ENCODE measurements at regions not wholly inside any gene's neighbourhood (a gene's known extent, or its start where the extent isn't known, plus 50 kb on each side); places are given as distances from the start of the nearest gene placed in this dataset.

DNA sequence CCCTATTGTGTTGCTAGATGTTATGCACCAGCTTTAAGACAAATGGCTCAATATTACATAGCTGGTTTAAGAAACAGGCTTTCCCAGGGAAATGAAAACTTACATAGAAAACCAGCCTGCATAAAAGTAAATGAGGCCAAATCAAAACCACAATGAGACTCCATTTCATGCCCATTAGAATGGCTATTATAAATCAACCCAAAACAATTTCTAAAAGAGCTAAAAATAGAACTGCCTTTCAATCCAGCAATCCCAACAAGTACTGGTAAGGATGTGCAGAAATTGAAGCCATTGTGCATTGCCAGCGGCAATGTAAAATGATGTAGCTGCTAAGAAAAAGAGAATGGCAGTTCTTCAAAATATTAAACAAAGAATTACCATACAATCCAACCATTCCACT is 1170.0 kb upstream of the CDH9 start:
- Mint-ChIP-seq H3K27ac (ENCODE audit: unreplicated experiment) (no peak overlapping the region), H3K27me3 (ENCODE audit: unreplicated experiment) (no peaks in the 10 kb centered on the region), H3K36me3 (ENCODE audit: insufficient read depth, unreplicated experiment) (no peaks in the 10 kb centered on the region), H3K4me1 (ENCODE audit: low read depth, unreplicated experiment) (no peaks in the 10 kb centered on the region), H3K9me3 (ENCODE audit: low read depth, unreplicated experiment) (no peaks in the 10 kb centered on the region), H3K4me3 (ENCODE audit: low read depth, unreplicated experiment) (no peak overlapping the region)
- DNase-seq: no peak
- BruUV-seq (replicated peaks): no TSS peak
- CTCF ChIA-PET: no interaction called here
- intact Hi-C loops (cut with micrococcal nuclease; ENCODE audit: unreplicated experiment): no loop called here
- TF ChIP-seq, protein P1, sequence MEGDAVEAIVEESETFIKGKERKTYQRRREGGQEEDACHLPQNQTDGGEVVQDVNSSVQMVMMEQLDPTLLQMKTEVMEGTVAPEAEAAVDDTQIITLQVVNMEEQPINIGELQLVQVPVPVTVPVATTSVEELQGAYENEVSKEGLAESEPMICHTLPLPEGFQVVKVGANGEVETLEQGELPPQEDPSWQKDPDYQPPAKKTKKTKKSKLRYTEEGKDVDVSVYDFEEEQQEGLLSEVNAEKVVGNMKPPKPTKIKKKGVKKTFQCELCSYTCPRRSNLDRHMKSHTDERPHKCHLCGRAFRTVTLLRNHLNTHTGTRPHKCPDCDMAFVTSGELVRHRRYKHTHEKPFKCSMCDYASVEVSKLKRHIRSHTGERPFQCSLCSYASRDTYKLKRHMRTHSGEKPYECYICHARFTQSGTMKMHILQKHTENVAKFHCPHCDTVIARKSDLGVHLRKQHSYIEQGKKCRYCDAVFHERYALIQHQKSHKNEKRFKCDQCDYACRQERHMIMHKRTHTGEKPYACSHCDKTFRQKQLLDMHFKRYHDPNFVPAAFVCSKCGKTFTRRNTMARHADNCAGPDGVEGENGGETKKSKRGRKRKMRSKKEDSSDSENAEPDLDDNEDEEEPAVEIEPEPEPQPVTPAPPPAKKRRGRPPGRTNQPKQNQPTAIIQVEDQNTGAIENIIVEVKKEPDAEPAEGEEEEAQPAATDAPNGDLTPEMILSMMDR (IDR thresholded peaks at IDR 0.05; ENCODE audit: unreplicated experiment): no peak

DNA sequence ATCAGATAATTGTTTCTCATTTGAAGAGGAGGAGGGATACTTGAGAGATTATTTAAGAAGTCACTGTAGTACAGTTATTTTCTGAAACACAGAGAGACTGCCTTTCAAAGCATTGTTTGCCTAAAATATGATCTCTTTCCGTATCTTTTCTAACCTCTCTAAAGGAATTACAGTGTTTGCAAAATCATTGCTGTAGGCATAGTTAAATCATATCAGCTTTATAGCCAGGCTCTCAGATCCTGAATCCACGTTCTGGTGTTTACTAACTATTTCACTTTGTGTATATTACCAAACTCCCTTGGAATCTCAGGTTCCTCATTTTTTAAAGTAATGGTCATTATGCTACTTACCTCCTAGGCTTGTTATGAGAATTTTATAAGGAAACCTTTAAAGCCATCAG is 1151.6 kb upstream of the CDH9 start:
- H3K4me1 Mint-ChIP-seq (ENCODE audit: low read depth, unreplicated experiment): no peaks in the 10 kb centered on the region

DNA sequence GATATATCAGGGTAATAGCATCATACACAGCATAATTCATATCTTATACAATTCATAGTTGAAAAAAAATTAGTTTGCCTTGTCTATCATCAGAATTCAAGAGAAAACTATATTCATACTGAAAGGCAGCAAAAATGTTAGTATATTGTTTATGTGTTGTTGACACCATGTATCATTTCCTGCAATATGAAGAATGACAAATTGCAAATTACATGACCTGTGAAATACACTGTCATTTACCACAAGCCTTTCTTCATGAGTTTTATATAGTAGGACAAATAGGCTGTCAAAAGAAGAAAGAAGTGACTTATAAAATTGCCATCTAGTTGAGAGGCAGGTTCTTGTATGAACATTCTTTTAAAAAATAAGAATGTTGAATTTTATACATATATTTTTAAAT is 1136.3 kb upstream of the CDH9 start:
- no peaks in the 10 kb centered on the region for H3K36me3 Mint-ChIP-seq (ENCODE audit: insufficient read depth, unreplicated experiment)
- no peaks in the 10 kb centered on the region for H3K27me3 Mint-ChIP-seq (ENCODE audit: unreplicated experiment)
- H3K9me3 Mint-ChIP-seq (ENCODE audit: low read depth, unreplicated experiment): peaks cover 4% of the 10 kb centered on the region
- TF ChIP-seq, protein P1 (IDR thresholded peaks at IDR 0.05; ENCODE audit: unreplicated experiment): no peak
- intact Hi-C loops (cut with micrococcal nuclease; ENCODE audit: unreplicated experiment): no loop called here
- no peak overlapping the region for H3K4me3 Mint-ChIP-seq (ENCODE audit: low read depth, unreplicated experiment)
- no TSS peak for BruUV-seq (replicated peaks)
- no peaks in the 10 kb centered on the region for H3K4me1 Mint-ChIP-seq (ENCODE audit: low read depth, unreplicated experiment)
- DNase-seq: no peak
- CTCF ChIA-PET: no interaction called here
- no peak overlapping the region for H3K27ac Mint-ChIP-seq (ENCODE audit: unreplicated experiment)

More for the DNA sequence above, 1151.6 kb upstream of the CDH9 start:
- no peak for DNase-seq
- no peaks in the 10 kb centered on the region for H3K9me3 Mint-ChIP-seq (ENCODE audit: low read depth, unreplicated experiment)
- CTCF ChIA-PET: no interaction called here
- intact Hi-C loops (cut with micrococcal nuclease; ENCODE audit: unreplicated experiment): no loop called here
- BruUV-seq (replicated peaks): no TSS peak
- TF ChIP-seq, protein P1 (IDR thresholded peaks at IDR 0.05; ENCODE audit: unreplicated experiment): no peak
- H3K4me3 Mint-ChIP-seq (ENCODE audit: low read depth, unreplicated experiment): no peak overlapping the region
- no peaks in the 10 kb centered on the region for H3K27me3 Mint-ChIP-seq (ENCODE audit: unreplicated experiment)
- H3K27ac Mint-ChIP-seq (ENCODE audit: unreplicated experiment): no peak overlapping the region
- no peaks in the 10 kb centered on the region for H3K36me3 Mint-ChIP-seq (ENCODE audit: insufficient read depth, unreplicated experiment)

DNA sequence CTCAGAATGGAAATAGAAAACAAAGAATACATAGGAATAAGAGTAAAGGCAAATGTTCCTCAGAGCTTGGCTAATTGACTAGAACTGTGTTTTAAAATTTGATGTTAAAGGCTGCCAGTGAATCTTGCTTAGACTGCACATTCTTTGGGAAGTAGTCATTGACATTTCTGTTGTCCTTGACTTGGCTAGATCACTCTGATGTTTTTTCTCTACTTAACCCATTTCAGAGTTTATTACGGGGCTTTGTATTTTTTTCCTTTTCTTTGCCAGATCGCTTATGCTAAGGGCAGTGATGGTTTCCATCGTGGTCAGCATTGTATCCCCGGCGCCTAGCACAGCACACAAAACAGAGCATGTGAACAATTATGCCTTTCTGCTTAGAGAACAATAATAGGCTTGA is 1126.7 kb upstream of the CDH9 start:
- BruUV-seq (replicated peaks): no TSS peak
- H3K9me3 Mint-ChIP-seq (ENCODE audit: low read depth, unreplicated experiment): no peaks in the 10 kb centered on the region
- intact Hi-C loops (cut with micrococcal nuclease; ENCODE audit: unreplicated experiment): no loop called here
- TF ChIP-seq, protein P1 (IDR thresholded peaks at IDR 0.05; ENCODE audit: unreplicated experiment): no peak
- H3K27me3 Mint-ChIP-seq (ENCODE audit: unreplicated experiment): no peaks in the 10 kb centered on the region
- DNase-seq: no peak
- no peaks in the 10 kb centered on the region for H3K4me1 Mint-ChIP-seq (ENCODE audit: low read depth, unreplicated experiment)
- no peaks in the 10 kb centered on the region for H3K36me3 Mint-ChIP-seq (ENCODE audit: insufficient read depth, unreplicated experiment)
- no peak overlapping the region for H3K4me3 Mint-ChIP-seq (ENCODE audit: low read depth, unreplicated experiment)
- CTCF ChIA-PET: no interaction called here
- no peak overlapping the region for H3K27ac Mint-ChIP-seq (ENCODE audit: unreplicated experiment)

DNA sequence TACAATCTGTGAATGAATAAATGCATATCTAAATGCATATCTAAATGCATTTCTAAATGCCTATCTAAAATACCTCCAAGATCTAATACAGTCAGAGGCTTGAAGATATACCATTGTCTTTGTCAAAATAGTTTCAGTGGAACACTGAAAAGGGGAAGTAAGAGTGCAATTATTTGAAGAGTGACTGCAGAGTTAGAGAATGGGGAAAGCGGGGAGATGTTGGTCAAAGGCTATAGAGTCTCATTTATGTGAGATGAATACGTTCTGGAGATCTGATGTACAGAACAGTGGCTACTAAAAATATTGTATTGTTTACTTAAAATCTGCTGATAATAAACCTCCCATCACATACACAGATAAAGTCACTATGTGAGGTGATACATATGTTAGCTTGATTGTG is 1126.2 kb upstream of the CDH9 start:
- no peak for DNase-seq
- Mint-ChIP-seq H3K27me3 (ENCODE audit: unreplicated experiment) (no peaks in the 10 kb centered on the region), H3K4me3 (ENCODE audit: low read depth, unreplicated experiment) (no peak overlapping the region), H3K27ac (ENCODE audit: unreplicated experiment) (no peak overlapping the region), H3K36me3 (ENCODE audit: insufficient read depth, unreplicated experiment) (no peaks in the 10 kb centered on the region), H3K4me1 (ENCODE audit: low read depth, unreplicated experiment) (no peaks in the 10 kb centered on the region), H3K9me3 (ENCODE audit: low read depth, unreplicated experiment) (no peaks in the 10 kb centered on the region)
- BruUV-seq (replicated peaks): no TSS peak
- TF ChIP-seq, protein P1 (IDR thresholded peaks at IDR 0.05; ENCODE audit: unreplicated experiment): no peak
- intact Hi-C loops (cut with micrococcal nuclease; ENCODE audit: unreplicated experiment): no loop called here
- CTCF ChIA-PET: no interaction called here
